Gastrocnemius medialis (tissue), 4 donors: ENCODE measurements at regions not wholly inside any gene's neighbourhood (a gene's known extent, or its start where the extent isn't known, plus 50 kb on each side); places are given as distances from the start of the nearest gene placed in this dataset.
A peak's percentile ranks its signal among the peaks of the same experiment; 100 is the strongest.

Experiments
- ATAC-seq, 2 donors: fragments of 150-250 bp; one replicate each; pipeline ENCODE4 v1.9.1; 2016
- DNase-seq, 2 donors: peaks; one replicate each; pipeline ENCODE4 v3.0.0-alpha.2; 2019
- H3K27ac ChIP-seq, 4 donors: fragments of 200-600 bp; sonication (generic); 1 replicate in 1 of 4; 2 replicates in 3 of 4; pipeline ENCODE4 v1.5.1; 2016 to 2018; ENCODE audit warnings: mild to moderate bottlenecking in 2 of 4, moderate library complexity in 1 of 4
- H3K27me3 ChIP-seq, 3 donors: fragments of 200-600 bp; sonication (generic) in 2 of 3; 1 replicate in 1 of 3; 2 replicates in 2 of 3; pipeline versions ENCODE4 v1.5.1 to v1.6.0; 2016 to 2019; ENCODE audit warnings: mild to moderate bottlenecking in 1 of 3, moderate library complexity in 1 of 3
- H3K36me3 ChIP-seq, 2 donors: fragments of 200-600 bp; sonication (generic) in 1 of 2; one replicate each; pipeline ENCODE4 v1.5.1; 2017 to 2018
- H3K4me1 ChIP-seq, 2 donors: fragments of 200-600 bp; sonication (generic) in 1 of 2; one replicate each; pipeline ENCODE4 v1.5.1; 2016 to 2017; ENCODE audit warnings: mild to moderate bottlenecking in 2 of 2
- H3K4me3 ChIP-seq, 4 donors: fragments of 200-600 bp; sonication (generic) in 3 of 4; 1 replicate in 1 of 4; 2 replicates in 3 of 4; pipeline ENCODE4 v1.5.1; 2016 to 2019; ENCODE audit warnings: mild to moderate bottlenecking in 2 of 4
- H3K9me3 ChIP-seq, 3 donors: fragments of 200-600 bp; sonication (generic) in 2 of 3; 1 replicate in 1 of 3; 2 replicates in 2 of 3; pipeline ENCODE4 v1.5.1; 2016 to 2019
- POLR2A ChIP-seq, 2 donors: fragments of 450-650 bp; IDR thresholded peaks; one replicate each; pipeline ENCODE4 v1.6.1; 2017; ENCODE audit warnings: antibody characterized with exemption in 2 of 2, mild to moderate bottlenecking in 2 of 2, moderate library complexity in 2 of 2
- in situ Hi-C, 4 donors: fragments of 200-750 bp; cut with MboI; loops; one replicate each; pipeline versions ENCODE4 v1.15.0 to v1.8.0; 2017; ENCODE audit warnings: low sequenced_read_pairs in 4 of 4
- intact Hi-C: fragments of 100-400 bp; cut with DNase I; formaldehyde crosslinking; loops from one replicate; pipeline ENCODE4 v1.15.1; 2023; ENCODE audit warnings: low total_unique reads
- TF ChIP-seq, protein P1 (sequence below), 5 experiments: fragments of 450-650 bp in 3 of 5; fragments of 200-600 bp in 2 of 5; sonication (generic) in 2 of 5; IDR thresholded peaks in 4 of 5; conservative IDR thresholded peaks in 1 of 5; 1 replicate in 4 of 5; 2 replicates in 1 of 5; pipeline ENCODE4 v1.5.1; 2016 to 2019; ENCODE audit warnings: antibody characterized with exemption in 5 of 5, mild to moderate bottlenecking in 3 of 5, moderate library complexity in 3 of 5

DNA sequence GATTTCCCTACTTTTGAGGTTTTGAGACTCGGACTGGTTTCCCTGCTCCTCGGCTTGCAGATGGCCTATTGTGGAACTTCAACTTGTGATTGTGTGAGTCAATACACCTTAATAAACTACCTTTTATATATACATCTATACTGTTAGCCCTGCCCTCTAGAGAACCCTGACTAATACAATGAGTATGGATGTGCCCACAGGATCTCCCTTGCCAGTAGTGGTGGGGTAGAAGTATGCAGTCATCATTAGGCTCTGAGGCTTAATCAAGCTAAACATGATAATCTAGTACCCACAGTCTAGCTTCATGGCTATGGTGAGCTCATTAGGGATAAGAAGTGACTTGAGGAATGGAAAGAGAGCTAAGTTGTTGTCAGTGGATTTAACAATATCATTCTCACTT is 412.8 kb upstream of the PTGER4 start:
- DNase-seq (no peak), ATAC-seq (no peak)
- no peak for TF ChIP-seq POLR2A (IDR thresholded peaks at IDR 0.05)
- TF ChIP-seq, protein P1, sequence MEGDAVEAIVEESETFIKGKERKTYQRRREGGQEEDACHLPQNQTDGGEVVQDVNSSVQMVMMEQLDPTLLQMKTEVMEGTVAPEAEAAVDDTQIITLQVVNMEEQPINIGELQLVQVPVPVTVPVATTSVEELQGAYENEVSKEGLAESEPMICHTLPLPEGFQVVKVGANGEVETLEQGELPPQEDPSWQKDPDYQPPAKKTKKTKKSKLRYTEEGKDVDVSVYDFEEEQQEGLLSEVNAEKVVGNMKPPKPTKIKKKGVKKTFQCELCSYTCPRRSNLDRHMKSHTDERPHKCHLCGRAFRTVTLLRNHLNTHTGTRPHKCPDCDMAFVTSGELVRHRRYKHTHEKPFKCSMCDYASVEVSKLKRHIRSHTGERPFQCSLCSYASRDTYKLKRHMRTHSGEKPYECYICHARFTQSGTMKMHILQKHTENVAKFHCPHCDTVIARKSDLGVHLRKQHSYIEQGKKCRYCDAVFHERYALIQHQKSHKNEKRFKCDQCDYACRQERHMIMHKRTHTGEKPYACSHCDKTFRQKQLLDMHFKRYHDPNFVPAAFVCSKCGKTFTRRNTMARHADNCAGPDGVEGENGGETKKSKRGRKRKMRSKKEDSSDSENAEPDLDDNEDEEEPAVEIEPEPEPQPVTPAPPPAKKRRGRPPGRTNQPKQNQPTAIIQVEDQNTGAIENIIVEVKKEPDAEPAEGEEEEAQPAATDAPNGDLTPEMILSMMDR (IDR thresholded peaks at IDR 0.05 in 4 of 5, conservative IDR thresholded peaks at IDR 0.05 in 1 of 5), result no peak
- intact Hi-C loops (no loop called here), in situ Hi-C loops (no loop called here)
- no peaks in the 10 kb centered on the region for H3K9me3 ChIP-seq
- no peak overlapping the region for H3K27ac ChIP-seq
- H3K27me3 ChIP-seq, result no peaks in the 10 kb centered on the region
- H3K4me1 ChIP-seq, result no peaks in the 10 kb centered on the region
- H3K4me3 ChIP-seq, result no peak overlapping the region
- H3K36me3 ChIP-seq, result no peaks in the 10 kb centered on the region

DNA sequence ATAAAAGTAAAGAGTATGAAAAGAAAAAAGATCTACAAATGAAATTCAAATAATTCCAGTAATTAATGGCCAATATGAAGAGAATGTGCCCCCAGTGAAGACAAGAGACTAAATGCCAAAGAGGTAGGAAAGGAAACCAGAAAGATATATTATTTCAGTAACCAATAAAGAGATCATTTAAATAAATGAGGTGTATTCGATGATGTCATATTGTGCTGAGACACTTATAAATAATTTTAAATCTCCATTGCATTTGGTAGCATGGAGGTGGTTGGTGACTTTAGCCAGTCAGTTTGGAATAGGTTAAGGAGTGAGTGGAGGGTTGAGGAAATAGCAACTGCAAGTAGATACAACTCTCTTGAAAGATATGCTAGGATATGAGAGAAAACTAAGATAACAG is 417.7 kb upstream of the PTGER4 start:
- in situ Hi-C loops, result no loop called here
- Histone ChIP-seq H3K27me3 (no peaks in the 10 kb centered on the region), H3K4me3 (no peak overlapping the region), H3K4me1 (no peaks in the 10 kb centered on the region), H3K9me3 (no peaks in the 10 kb centered on the region), H3K36me3 (no peaks in the 10 kb centered on the region), H3K27ac (no peak overlapping the region)
- TF ChIP-seq POLR2A (IDR thresholded peaks at IDR 0.05), result no peak
- TF ChIP-seq, protein P1 (IDR thresholded peaks at IDR 0.05 in 4 of 5, conservative IDR thresholded peaks at IDR 0.05 in 1 of 5), result no peak
- DNase-seq (no peak), ATAC-seq (no peak)
- intact Hi-C loops, result no loop called here

DNA sequence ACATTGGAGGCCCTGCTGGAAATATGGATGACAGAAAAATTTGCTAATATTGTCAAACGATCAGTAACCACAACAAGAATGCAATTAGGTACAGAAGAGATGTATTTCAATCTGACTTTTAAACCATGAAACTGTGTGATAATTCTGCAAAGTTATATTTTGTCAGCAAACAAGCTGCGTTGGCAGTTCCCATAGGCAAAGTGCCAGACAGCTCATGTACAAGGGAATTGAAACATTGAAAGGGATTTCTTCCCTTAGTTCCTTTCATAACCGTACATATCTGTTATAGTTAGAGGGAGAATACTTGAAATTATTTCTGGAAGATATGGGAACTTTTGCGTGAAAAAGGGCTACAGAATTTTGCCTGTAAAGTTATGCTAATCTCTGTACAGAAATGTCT is 419.4 kb upstream of the PTGER4 start:
- Histone ChIP-seq H3K27me3 (no peaks in the 10 kb centered on the region), H3K9me3 (no peaks in the 10 kb centered on the region), H3K4me1 (no peaks in the 10 kb centered on the region), H3K4me3 (no peak overlapping the region), H3K36me3 (no peaks in the 10 kb centered on the region), H3K27ac (no peak overlapping the region)
- DNase-seq (peak in 1 of 2 donors; percentile 22), ATAC-seq (no peak)
- TF ChIP-seq, protein P1 (IDR thresholded peaks at IDR 0.05 in 4 of 5, conservative IDR thresholded peaks at IDR 0.05 in 1 of 5), result no peak
- TF ChIP-seq POLR2A (IDR thresholded peaks at IDR 0.05), result no peak
- intact Hi-C loops (no loop called here), in situ Hi-C loops (no loop called here)

DNA sequence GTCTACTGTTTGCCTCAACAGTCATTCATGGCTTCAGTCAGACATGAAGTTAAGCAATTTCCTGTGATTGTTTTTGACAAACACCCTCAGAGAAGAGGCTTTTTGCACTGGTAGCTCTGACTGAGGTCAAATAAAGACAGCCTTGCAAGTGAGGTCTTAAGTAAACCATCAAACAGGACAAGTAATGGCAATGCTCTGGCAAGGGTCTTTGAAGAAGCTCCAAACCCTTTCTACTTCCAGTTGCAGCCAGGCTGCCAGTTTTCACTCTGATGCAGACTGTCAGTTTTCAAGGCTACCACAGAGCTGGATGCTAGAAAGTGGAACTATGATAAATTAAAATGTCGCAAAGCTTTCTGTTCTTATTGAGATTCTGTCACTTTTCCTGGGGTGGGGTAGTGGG is 421.5 kb upstream of the PTGER4 start:
- TF ChIP-seq, protein P1 (IDR thresholded peaks at IDR 0.05 in 4 of 5, conservative IDR thresholded peaks at IDR 0.05 in 1 of 5), result no peak
- TF ChIP-seq POLR2A (IDR thresholded peaks at IDR 0.05), result no peak
- ATAC-seq, result no peak
- DNase-seq, result no peak
- in situ Hi-C loops (no loop called here), intact Hi-C loops (no loop called here)
- no peaks in the 10 kb centered on the region for H3K27me3 ChIP-seq
- no peak overlapping the region for H3K27ac ChIP-seq
- H3K4me3 ChIP-seq, result no peak overlapping the region
- no peaks in the 10 kb centered on the region for H3K9me3 ChIP-seq
- no peaks in the 10 kb centered on the region for H3K36me3 ChIP-seq
- H3K4me1 ChIP-seq, result no peaks in the 10 kb centered on the region

DNA sequence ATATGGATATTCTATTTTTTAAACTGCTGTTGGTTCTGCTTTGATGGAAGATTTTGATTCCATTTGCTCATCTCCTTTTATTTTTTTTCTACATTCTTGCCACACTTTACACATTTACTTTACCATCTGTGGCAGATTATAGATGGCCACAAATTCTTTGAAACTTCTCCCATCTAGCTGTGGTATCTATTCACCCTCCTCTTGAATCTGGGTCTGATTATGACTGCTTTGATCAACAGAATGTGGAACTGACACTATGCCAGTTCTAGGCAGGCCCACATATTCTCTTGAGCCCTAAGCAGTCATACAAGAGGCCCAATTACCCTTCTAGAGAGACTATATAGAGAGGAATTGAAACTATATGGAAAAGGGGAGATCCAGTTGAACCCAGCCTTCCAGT is 439.0 kb upstream of the PTGER4 start:
- H3K4me3 ChIP-seq, result no peak overlapping the region
- in situ Hi-C loops (no loop called here), intact Hi-C loops (no loop called here)
- DNase-seq, result no peak
- TF ChIP-seq, protein P1 (IDR thresholded peaks at IDR 0.05 in 4 of 5, conservative IDR thresholded peaks at IDR 0.05 in 1 of 5), result no peak
- no peak for TF ChIP-seq POLR2A (IDR thresholded peaks at IDR 0.05)
- no peaks in the 10 kb centered on the region for H3K36me3 ChIP-seq
- ATAC-seq, result no peak
- H3K4me1 ChIP-seq, result no peaks in the 10 kb centered on the region
- H3K9me3 ChIP-seq, result no peaks in the 10 kb centered on the region
- H3K27me3 ChIP-seq, result no peaks in the 10 kb centered on the region
- H3K27ac ChIP-seq, result no peak overlapping the region
